CD4-positive, alpha-beta T cell treated with Interleukin-1 beta for 1 hour (primary cell): ENCODE measurements at regions not wholly inside any gene's neighbourhood (a gene's known extent, or its start where the extent isn't known, plus 50 kb on each side); places are given as distances from the start of the nearest gene placed in this dataset.

Experiments
- DNase-seq, 2 donors: peaks; one replicate each; pipeline ENCODE4 v3.0.0-alpha.2; 2020 to 2022

DNA sequence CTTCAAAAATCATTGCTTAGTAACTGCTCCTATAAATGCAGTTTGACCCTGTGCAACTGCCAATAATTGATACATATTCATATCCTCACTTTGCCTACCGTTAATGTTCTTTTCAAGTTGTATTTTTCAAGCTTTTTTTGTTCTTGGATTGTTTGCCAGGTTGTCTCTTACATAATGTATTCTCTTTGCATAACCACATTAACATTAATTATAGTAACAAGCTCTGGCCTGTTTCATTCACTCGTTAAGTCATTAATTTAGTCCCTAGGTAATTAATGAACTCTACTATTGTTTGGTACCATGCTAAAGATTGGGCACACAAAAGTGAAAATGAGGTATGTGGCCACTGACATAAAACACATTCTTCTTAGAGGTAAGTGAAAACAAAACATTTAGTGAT, 1338.8 kb downstream of the NSUN3 start:
- DNase-seq: no peak

DNA sequence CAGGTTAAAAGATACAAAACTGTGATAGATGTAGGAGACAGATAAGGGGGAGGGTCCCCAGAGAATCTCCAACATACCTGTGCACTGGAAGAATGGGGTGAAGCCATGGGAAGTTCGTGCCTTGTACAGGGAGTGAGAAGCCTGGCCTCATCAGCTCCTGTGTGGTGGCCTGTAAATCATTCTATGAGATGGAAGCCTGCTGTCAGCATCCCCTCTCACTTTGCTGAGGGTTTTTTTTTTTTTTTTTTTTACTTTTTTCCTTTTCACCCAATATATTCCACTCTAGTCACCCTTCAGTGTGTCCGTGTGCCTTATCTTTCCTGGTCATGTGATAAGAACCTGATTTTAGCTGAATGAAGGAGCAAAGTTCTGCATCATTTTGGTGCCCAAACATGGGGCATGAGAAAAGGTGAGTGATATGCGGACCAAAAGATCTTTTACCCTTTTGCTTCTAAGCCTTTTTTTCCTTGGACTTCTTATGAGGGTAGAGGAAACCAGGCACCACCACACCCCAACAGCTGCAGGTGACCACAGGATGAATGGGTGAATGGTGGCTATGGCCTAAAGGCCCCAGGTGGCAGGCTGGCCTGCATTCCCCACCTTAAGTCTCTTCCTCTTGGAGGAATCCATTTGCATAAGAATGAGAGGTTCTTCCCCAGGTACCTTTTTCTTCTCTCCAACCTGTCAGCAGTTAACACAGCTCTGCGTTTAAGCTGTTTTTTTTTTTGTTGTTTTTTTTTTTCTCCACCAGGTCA, 1345.0 kb downstream of the NSUN3 start:
- DNase-seq: no peak

GRCh38 chr3:95408464-95408862, 1345.6 kb downstream of the NSUN3 start:
- no peak for DNase-seq

DNA sequence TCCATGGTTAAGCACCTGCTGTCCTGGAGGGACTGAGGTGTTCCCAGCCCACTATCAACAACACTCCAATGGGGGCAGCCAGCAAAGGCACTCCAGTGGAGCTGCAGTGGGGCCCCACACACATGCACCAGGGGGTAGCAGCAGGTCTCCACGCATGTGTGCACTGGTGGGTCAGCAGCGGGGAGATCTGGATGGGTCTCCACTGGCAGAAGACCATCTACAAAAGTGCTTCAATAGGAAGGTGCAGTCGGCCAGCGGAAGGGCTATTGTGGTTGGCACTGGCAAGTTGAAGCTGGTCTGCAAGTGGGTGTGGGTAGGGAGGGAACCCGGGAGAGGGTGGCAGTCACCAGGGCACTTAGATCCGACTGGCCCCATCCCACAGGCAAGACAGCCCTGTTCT, 1355.4 kb downstream of the NSUN3 start:
- DNase-seq: no peak

GRCh38 chr3:95424279-95424678, 1361.4 kb downstream of the NSUN3 start:
- DNase-seq: no peak

- no peak for DNase-seq
These were observed 1371.6 kb downstream of the NSUN3 start for GRCh38 chr3:95434491-95434890.

- no peak for DNase-seq
These were observed 1374.5 kb downstream of the NSUN3 start for GRCh38 chr3:95437409-95437808.

DNA sequence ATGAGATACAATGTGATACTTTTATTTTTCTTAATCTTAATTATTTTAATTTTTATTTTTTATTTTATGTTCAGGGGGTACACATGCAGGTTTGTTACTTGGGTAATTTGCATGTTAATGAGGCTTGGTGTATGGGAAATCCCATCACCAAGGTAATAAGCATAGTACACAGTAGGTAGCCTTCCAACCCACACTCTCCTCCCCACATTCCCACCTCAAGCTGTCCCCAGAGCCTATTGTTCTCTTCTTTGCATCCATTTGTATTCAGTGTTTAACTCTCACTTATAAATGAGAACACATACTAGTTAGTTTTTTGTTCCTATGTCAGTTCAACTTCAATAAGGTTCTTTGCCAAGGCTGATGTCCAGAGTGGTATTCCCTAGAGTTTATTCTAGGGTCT, 1375.4 kb downstream of the NSUN3 start:
- no peak for DNase-seq

DNA sequence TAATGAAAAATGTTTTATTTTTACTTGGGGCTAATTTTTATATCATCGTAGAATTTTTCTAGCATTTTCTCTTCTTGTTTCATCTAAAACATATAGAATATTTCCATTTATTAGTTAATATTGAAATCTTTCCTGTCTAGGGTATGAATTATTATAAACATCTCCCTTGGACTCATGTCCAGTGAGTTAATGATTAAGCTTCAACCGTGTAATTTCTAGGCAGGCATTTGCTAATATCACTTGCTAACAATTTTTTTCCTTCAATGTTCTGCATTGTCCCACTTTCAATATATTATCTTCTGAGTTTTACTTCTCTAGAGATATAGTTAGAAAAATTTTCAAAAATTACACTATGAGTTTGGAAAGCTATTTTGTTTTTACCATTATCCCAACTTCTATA, 1371.6 kb upstream of the EPHA6 start:
- no peak for DNase-seq

GRCh38 chr3:95449841-95450240, 1364.6 kb upstream of the EPHA6 start:
- DNase-seq: no peak

GRCh38 chr3:95453242-95453641, 1361.2 kb upstream of the EPHA6 start:
- no peak for DNase-seq

DNA sequence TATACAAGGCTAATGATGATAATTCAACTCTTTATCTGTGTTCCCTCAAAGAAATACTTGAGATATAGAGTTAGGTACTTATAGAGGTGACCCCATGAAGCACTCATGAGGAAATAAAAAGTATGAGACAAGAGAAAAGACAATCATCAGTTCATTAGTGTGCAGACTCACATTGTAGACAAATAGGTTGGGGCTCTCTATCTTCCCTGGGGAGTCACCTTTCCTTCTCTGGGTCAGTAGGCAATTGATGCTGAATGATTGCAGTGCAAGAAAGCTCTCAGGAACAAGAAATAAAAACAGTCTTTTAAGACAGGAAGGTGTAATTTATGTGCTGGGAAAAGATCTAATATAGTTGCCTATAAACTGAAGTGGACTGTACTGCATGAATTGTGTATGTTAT, 1357.6 kb upstream of the EPHA6 start:
- DNase-seq: no peak

DNA sequence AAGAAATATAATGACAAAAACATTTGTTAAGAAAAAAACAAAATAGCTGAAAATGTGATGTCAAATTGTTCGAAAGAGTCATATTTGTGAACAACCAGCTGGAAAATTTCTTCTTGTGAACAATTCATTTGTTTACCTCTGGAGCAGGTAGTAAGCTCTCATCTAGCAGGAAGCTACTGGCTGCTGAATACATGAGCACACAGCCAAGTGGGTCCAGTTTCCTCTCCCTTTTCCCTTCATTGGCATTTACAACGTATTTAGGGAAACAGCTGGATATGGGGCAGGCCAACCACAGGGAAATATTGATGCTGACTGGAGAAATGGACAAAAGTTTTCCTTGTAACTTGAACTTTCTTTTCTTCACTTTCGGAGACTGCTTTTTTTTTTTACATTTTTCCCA, 1354.7 kb upstream of the EPHA6 start:
- no peak for DNase-seq

DNA sequence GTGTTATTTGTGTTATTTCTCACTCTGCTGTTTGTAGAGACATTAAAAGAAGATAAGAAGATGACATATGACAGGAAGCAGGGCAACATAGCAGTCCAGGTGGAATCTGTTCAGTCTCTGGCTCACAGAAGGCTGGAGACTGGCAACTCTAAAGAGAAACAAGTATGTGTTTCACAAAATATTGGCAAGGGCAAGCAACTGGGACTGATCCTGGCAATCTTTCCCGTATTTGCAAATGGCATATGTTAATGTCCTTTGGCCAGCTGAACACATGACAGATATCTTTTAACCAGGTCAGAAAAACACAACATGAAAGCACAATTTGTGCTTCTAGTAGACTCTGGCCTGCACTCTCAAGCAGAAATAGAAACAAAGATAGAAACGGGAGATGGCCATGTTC, 1354.1 kb upstream of the EPHA6 start:
- DNase-seq: no peak

GRCh38 chr3:95462161-95462560, 1352.2 kb upstream of the EPHA6 start:
- no peak for DNase-seq

GRCh38 chr3:95464346-95464745, 1350.0 kb upstream of the EPHA6 start:
- DNase-seq: no peak

DNA sequence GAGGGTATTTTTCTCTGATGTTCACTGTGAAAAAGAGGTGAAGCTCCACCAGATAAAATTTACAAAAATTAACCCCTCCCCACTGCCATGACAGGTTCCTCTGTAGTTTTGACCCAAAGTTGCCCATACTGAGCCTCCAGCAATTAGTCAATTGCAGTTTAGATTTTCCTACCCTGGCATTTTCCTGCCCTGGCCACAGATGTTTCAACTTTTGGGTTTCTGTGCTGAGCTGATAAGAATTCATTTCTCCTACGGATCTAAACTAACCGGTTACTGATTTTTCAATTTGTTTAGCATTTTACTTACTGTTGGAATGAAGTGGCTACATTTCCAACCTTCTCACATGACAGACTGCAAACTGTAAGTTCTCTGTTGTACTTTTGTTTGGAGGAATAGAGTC, 1346.1 kb upstream of the EPHA6 start:
- DNase-seq: no peak

DNA sequence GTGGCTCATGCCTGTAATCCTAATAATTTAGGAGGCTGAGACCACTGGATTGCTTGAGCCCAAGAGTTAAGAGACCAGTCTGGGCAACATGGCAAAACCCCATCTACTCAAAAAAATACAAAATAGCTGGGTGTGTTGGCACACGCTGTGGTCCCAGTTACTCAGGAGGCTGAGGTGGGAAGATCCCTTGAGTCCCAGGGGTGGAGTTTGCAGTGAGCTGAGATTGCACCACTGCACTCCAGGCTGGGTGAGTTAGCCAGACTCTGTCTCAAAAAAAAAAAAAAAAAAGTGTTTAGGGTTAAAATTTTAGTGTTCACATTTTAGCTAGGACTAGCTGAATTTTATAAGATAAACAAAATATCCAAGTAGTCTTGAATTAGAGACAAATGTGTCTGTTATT, 1340.1 kb upstream of the EPHA6 start:
- DNase-seq: no peak

GRCh38 chr3:95476534-95476933, 1337.9 kb upstream of the EPHA6 start:
- DNase-seq: no peak

DNA sequence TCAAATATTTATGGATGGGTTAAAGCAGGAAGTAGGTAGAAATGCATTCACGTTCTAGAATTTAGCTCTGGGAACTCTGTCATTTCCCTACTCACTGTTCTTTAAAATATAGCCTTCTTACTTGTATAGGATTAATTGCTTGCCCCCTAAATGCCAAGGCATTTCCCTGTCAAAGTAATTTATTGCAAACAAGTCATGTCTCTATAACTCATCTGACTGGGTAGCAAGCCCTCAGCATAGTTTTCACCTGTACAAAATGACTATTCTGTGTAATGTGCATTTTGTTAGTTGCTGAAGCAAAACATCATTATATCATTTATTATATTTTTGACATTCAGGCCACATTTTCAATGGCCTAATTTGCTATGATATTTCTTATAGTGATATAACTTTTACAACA, 1308.2 kb upstream of the EPHA6 start:
- no peak for DNase-seq

- no peak for DNase-seq
These were observed 1306.3 kb upstream of the EPHA6 start for GRCh38 chr3:95508124-95508523.

DNA sequence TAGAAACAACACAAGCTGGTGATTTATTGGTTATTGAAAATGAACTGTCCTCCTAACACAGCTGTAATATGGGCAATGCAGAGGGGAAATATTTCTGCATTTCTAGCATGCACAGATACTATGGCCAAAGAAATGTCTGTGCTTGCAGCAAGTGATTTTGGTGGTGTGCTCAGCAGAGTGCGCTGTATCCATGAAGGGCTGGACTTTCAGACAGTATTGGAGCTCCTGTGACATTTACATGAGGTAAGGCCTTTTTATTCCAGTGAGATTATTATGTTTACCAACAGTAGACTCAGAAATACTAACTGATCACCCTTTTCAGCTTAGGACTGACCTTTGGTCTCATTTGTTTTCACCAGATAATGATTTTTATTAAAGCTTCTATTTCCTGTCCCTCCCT, 1302.6 kb upstream of the EPHA6 start:
- DNase-seq: no peak

- DNase-seq: no peak
These were observed 1300.1 kb upstream of the EPHA6 start for GRCh38 chr3:95514260-95514659.

DNA sequence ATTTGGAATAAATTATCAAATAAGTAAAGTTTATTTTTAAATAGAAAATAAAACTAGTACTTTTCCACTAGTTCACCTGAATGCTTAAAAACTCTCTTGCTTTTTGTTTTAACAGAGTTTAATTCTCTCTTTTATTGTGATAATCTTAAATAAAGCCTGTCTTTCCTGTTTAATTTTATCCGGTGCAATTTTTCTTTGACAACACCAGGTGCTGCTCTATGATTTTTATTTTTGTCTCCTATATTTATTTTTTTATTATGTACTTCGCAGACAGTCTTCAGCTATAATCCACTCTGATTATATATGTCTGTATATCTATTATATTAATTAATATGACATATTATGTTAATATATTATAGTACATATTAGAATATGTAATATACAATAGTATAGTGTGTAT, 1293.0 kb upstream of the EPHA6 start:
- DNase-seq: no peak

DNA sequence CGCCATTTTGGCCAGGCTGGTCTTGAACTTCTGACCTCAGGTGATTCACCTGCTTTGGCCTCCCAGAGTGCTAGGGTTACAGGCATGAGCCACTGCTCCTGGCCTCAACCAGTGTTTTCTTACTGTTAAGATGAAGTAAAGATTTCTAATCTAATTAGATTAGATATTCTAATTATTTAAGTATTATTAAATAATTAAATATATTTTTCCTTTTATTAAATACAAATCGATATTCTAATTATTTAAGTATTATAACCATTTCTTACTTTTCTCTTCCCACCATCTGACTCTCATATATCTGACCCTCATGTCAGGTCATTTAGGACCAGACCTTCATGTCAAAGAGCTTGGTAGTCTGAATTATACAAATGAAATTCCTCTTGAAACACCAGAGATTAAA, 1291.9 kb upstream of the EPHA6 start:
- no peak for DNase-seq
